HepG2 (cell line): ENCODE measurements at regions not wholly inside any gene's neighbourhood (a gene's known extent, or its start where the extent isn't known, plus 50 kb on each side); places are given as distances from the start of the nearest gene placed in this dataset.

ENCODE experiments used
- ATAC-seq: fragments of 200-7000 bp; cut with Tn5 transposase; 3 replicates; pipeline ENCODE4 v1.9.1; 2020; ENCODE audit warnings: mild to moderate bottlenecking, moderate library complexity
- BruUV-seq: library from RNA; stranded (reverse); fragments of 400-500 nt; replicated peaks from 2 replicates; lab custom pipeline; 2021; lab: Mats Ljungman, UMichigan
- CTCF ChIA-PET: fragments of 300-600 bp; formaldehyde crosslinking; extraction: SDS; loops from one replicate; lab custom pipeline; 2021; ENCODE audit warnings: low total read pairs, inconsistent platforms, low intra/inter-chr PET ratio; lab: Yijun Ruan, JAX
- POLR2A ChIA-PET: fragments of 350-600 bp; sonication (Branson Sonifier 250); formaldehyde crosslinking; loops from one replicate; lab custom pipeline; 2020; ENCODE audit warnings: antibody characterized with exemption, inconsistent platforms; lab: Yijun Ruan, JAX
- DNase-seq: peaks from one replicate; pipeline ENCODE4 v3.0.0-alpha.2; 2015; ENCODE audit warnings: low spot score
- FAIRE-seq: peaks from 3 replicates; lab custom pipeline; 2011; peaks lifted over from hg19 to GRCh38; lab: Jason Lieb, UNC
- H2AFZ ChIP-seq: one replicate; pipeline ENCODE4 v1.6.1; 2011; ENCODE audit warnings: low read length, inconsistent platforms
- H3K27ac ChIP-seq: fragments of 300-600 bp; 3 replicates; pipeline ENCODE4 v1.8.0; 2011; ENCODE audit warnings: mixed run types, mild to moderate bottlenecking, mixed read lengths, low read length, inconsistent platforms; ENCODE audit not compliant: insufficient read depth; ENCODE audit errors: extremely low read length
- H3K27me3 ChIP-seq, 2 experiments: fragments of 200-600 bp in 1 of 2; 2 replicates in 1 of 2; 3 replicates in 1 of 2; pipeline versions ENCODE4 v1.6.0 to v1.8.0; 2011; ENCODE audit warnings: low read length in 2 of 2, mild to moderate bottlenecking in 2 of 2, moderate library complexity in 2 of 2, inconsistent platforms in 1 of 2; ENCODE audit not compliant: insufficient read depth in 2 of 2, control insufficient read depth in 1 of 2
- H3K36me3 ChIP-seq, 2 experiments: fragments of 200-600 bp in 1 of 2; replicated peaks in 1 of 2; 2 replicates in 1 of 2; 3 replicates in 1 of 2; pipeline versions ENCODE4 v1.5.1 to v1.8.0; 2011; ENCODE audit warnings: low read length in 2 of 2, inconsistent platforms in 1 of 2; ENCODE audit not compliant: insufficient read depth in 2 of 2, control insufficient read depth in 1 of 2
- H3K4me1 ChIP-seq: 2 replicates; pipeline ENCODE4 v1.5.1; 2012; ENCODE audit warnings: low read length, inconsistent platforms; ENCODE audit not compliant: insufficient read depth
- H3K4me2 ChIP-seq: 2 replicates; pipeline ENCODE4 v1.6.0; 2011; ENCODE audit warnings: low read depth, low read length, inconsistent platforms
- H3K4me3 ChIP-seq, 3 experiments: fragments of 200-600 bp in 1 of 3; sonication (generic), shearing (Covaris generic) in 1 of 3; replicated peaks in 1 of 3; 2 replicates each; pipeline ENCODE4 v1.5.1; 2011 to 2016; ENCODE audit warnings: low read length in 3 of 3, inconsistent platforms in 2 of 3, low read depth in 2 of 3, mild to moderate bottlenecking in 2 of 3, control low read depth in 1 of 3, mixed read lengths in 1 of 3; ENCODE audit not compliant: insufficient read depth in 1 of 3
- H3K79me2 ChIP-seq: one replicate; pipeline ENCODE4 v1.6.1; 2011; ENCODE audit warnings: low read length, inconsistent platforms; ENCODE audit not compliant: insufficient read depth
- H3K9ac ChIP-seq: 2 replicates; pipeline ENCODE4 v1.6.0; 2011; ENCODE audit warnings: mild to moderate bottlenecking, low read depth, low read length, inconsistent platforms; ENCODE audit not compliant: insufficient read depth
- H3K9me3 ChIP-seq: 2 replicates; pipeline ENCODE4 v1.5.1; 2012; ENCODE audit warnings: mild to moderate bottlenecking, low read length
- H4K20me1 ChIP-seq: 2 replicates; pipeline ENCODE4 v1.6.0; 2011; ENCODE audit warnings: inconsistent platforms, mild to moderate bottlenecking, low read length, moderate library complexity; ENCODE audit not compliant: insufficient read depth
- ATF7-NPFF ChIP-seq: sonication (generic); formaldehyde crosslinking; IDR thresholded peaks from 2 replicates; pipeline ENCODE4 v1.8.1; 2023; ENCODE audit warnings: mild to moderate bottlenecking, low read depth, missing genetic modification reagents, moderate library complexity
- CSRNP1 ChIP-seq: sonication (generic); formaldehyde crosslinking; IDR thresholded peaks from 2 replicates; pipeline ENCODE4 v1.8.1; 2023; ENCODE audit warnings: mild to moderate bottlenecking, missing genetic modification reagents
- DMTF1 ChIP-seq: sonication (generic); formaldehyde crosslinking; IDR thresholded peaks from 2 replicates; pipeline ENCODE4 v1.4.0; 2020; ENCODE audit warnings: mild to moderate bottlenecking, missing genetic modification reagents
- MED13 ChIP-seq: sonication (generic); formaldehyde crosslinking; IDR thresholded peaks from 2 replicates; pipeline ENCODE4 v1.5.0; 2020; ENCODE audit warnings: missing genetic modification reagents
- WIZ ChIP-seq: sonication (generic); formaldehyde crosslinking; IDR thresholded peaks from 2 replicates; pipeline ENCODE4 v1.5.1; 2020; ENCODE audit warnings: mild to moderate bottlenecking, missing genetic modification reagents
- ZFP90 ChIP-seq: sonication (generic); formaldehyde crosslinking; IDR thresholded peaks from 2 replicates; pipeline ENCODE4 v1.8.0; 2022; ENCODE audit warnings: missing genetic modification reagents, mild to moderate bottlenecking, inconsistent platforms, borderline replicate concordance
- ZIK1 ChIP-seq: sonication (generic); formaldehyde crosslinking; IDR thresholded peaks from 2 replicates; pipeline ENCODE4 v1.5.0; 2020; ENCODE audit warnings: mild to moderate bottlenecking, low read depth, missing genetic modification reagents, borderline replicate concordance
- ZNF350 ChIP-seq: sonication (generic); formaldehyde crosslinking; IDR thresholded peaks from 2 replicates; pipeline ENCODE4 v1.4.0; 2020; ENCODE audit warnings: mild to moderate bottlenecking, low read depth, missing genetic modification reagents, borderline replicate concordance
- ZNF460 ChIP-seq: sonication (generic); formaldehyde crosslinking; IDR thresholded peaks from 2 replicates; pipeline ENCODE4 v1.5.1; 2020; ENCODE audit warnings: missing genetic modification reagents, mild to moderate bottlenecking, borderline replicate concordance
- ZNF710 ChIP-seq: sonication (generic); formaldehyde crosslinking; IDR thresholded peaks from 2 replicates; pipeline ENCODE4 v1.5.0; 2020; ENCODE audit warnings: mild to moderate bottlenecking, missing genetic modification reagents, borderline replicate concordance
- ZNF780A ChIP-seq: sonication (generic); formaldehyde crosslinking; IDR thresholded peaks from 2 replicates; pipeline ENCODE4 v1.8.0; 2022; ENCODE audit warnings: mild to moderate bottlenecking, missing genetic modification reagents, moderate library complexity
- WGBS: methylation state at CpG from one replicate; pipeline ENCODE4 v1.1.6; 2017; ENCODE audit warnings: low lambda C conversion rate; 5-methylcytosine and 5-hydroxymethylcytosine counted together
- in situ Hi-C: cut with HindIII; loops from 2 replicates; pipeline ENCODE4 v1.10.0; 2017; ENCODE audit warnings: low pct_unique_long_range_greater_than_20kb; ENCODE audit not compliant: extremely low pct_ligation_motif_present
- intact Hi-C: fragments of 100-400 bp; cut with micrococcal nuclease; formaldehyde crosslinking; loops from one replicate; pipeline ENCODE4 v1.10.0; 2022; ENCODE audit not compliant: unreplicated experiment

- TF ChIP-seq CSRNP1 (no peak), ZNF460 (CRISPR knock-in tag) (no peak), ZNF350 (CRISPR knock-in tag) (no peak), ZFP90 (CRISPR knock-in tag) (no peak), DMTF1 (CRISPR knock-in tag) (no peak), ZIK1 (CRISPR knock-in tag) (no peak)
Observed at GRCh38 chr4:174010547-174010946, 272.9 kb downstream of the FBXO8 start (continued).

- no peak overlapping the region for H3K4me3 ChIP-seq
- FAIRE-seq (no peak), DNase-seq (no peak), ATAC-seq (no peak)
- H2AFZ ChIP-seq, result no peak overlapping the region
- no peaks in the 10 kb centered on the region for H3K36me3 ChIP-seq
- no peak overlapping the region for H3K9ac ChIP-seq
- no peak overlapping the region for H3K27ac ChIP-seq
- POLR2A ChIA-PET, result no interaction called here
- no peaks in the 10 kb centered on the region for H3K9me3 ChIP-seq
- H3K79me2 ChIP-seq, result no peaks in the 10 kb centered on the region
- 4% methylated on average over 3 of the region's 3 CpGs for WGBS
- in situ Hi-C loops (no loop called here), intact Hi-C loops (no loop called here)
- H3K4me2 ChIP-seq, result no peak overlapping the region
- BruUV-seq, result no TSS peak
- CTCF ChIA-PET, result no interaction called here
- no peaks in the 10 kb centered on the region for H4K20me1 ChIP-seq
- no peaks in the 10 kb centered on the region for H3K4me1 ChIP-seq
- no peaks in the 10 kb centered on the region for H3K27me3 ChIP-seq
- TF ChIP-seq ZNF780A (CRISPR knock-in tag) (no peak), WIZ (CRISPR knock-in tag) (no peak), ATF7-NPFF (CRISPR knock-in tag) (no peak), ZNF710 (no peak), MED13 (no peak)
Observed at GRCh38 chr4:174009686-174010451, 273.6 kb downstream of the FBXO8 start.
